Heart right ventricle (tissue), 16 donors: ENCODE measurements at regions not wholly inside any gene's neighbourhood (a gene's known extent, or its start where the extent isn't known, plus 50 kb on each side); places are given as distances from the start of the nearest gene placed in this dataset.

Experiments
- ATAC-seq, 8 donors: fragments of 200-7000 bp; cut with Tn5 transposase; one replicate each; pipeline ENCODE4 v1.9.1; 2020; ENCODE audit warnings: mild to moderate bottlenecking in 8 of 8, moderate library complexity in 8 of 8, moderate number of reproducible peaks in 1 of 8
- DNase-seq, 2 donors: peaks; one replicate each; pipeline ENCODE4 v3.0.0-alpha.2; 2020
- H3K27ac ChIP-seq, 10 donors: fragments of 200-600 bp; sonication (generic) in 2 of 10; one replicate each; pipeline versions ENCODE4 v1.5.0 to v1.8.0; 2020 to 2022; ENCODE audit warnings: mild to moderate bottlenecking in 3 of 10
- H3K27me3 ChIP-seq, 7 donors: fragments of 200-600 bp; one replicate each; pipeline ENCODE4 v1.8.0; 2021 to 2022; ENCODE audit warnings: mild to moderate bottlenecking in 2 of 7
- H3K36me3 ChIP-seq, 9 donors: fragments of 200-600 bp; sonication (generic) in 1 of 9; one replicate each; pipeline versions ENCODE4 v1.5.0 to v1.8.0; 2020 to 2022; ENCODE audit warnings: mild to moderate bottlenecking in 2 of 9
- H3K4me1 ChIP-seq, 9 donors: fragments of 200-600 bp; sonication (generic) in 1 of 9; one replicate each; pipeline versions ENCODE4 v1.5.0 to v1.8.0; 2020 to 2022; ENCODE audit warnings: mild to moderate bottlenecking in 4 of 9
- H3K4me3 ChIP-seq, 10 donors: fragments of 200-600 bp; sonication (generic) in 2 of 10; one replicate each; pipeline versions ENCODE4 v1.5.0 to v1.8.0; 2020 to 2022; ENCODE audit warnings: mild to moderate bottlenecking in 7 of 10, moderate library complexity in 2 of 10
- H3K9me3 ChIP-seq, 11 donors: fragments of 200-600 bp in 10 of 11; sonication (generic) in 2 of 11; one replicate each; pipeline versions ENCODE4 v1.5.0 to v1.8.0; 2013 to 2022; ENCODE audit warnings: mild to moderate bottlenecking in 2 of 11, control low read depth in 1 of 11, moderate library complexity in 1 of 11
- WGBS, 2 donors: extraction: QIAGEN DNeasy Blood & Tissue Kit; methylation state at CpG; one replicate each; pipeline ENCODE4 v1.1.7; 2013; ENCODE audit warnings: inconsistent platforms in 1 of 2; 5-methylcytosine and 5-hydroxymethylcytosine counted together
- intact Hi-C, 10 donors: fragments of 100-400 bp; cut with DNase I; formaldehyde crosslinking; loops; one replicate each; pipeline versions ENCODE4 v1.11.1 to v1.14.2; 2022
- TF ChIP-seq, protein P1 (sequence below), 9 donors: fragments of 200-600 bp; sonication (generic) in 2 of 9; IDR thresholded peaks; one replicate each; pipeline versions ENCODE4 v1.5.0 to v1.8.0; 2021 to 2022; ENCODE audit warnings: antibody characterized with exemption in 9 of 9, mild to moderate bottlenecking in 5 of 9, moderate library complexity in 1 of 9
- donor health status: Arrhythmogenic right ventricular cardiomyopathy.
- donor health status: ischemic (EF 13 %, LVEDD 7.1; RV severe dilation, severe dysfunction).
- donor health status: healthy with polysubstance abuse.
- donor health status: DM: no; HTN: yes; CAD: no.
- donor health status: DM: no; HTN: no; CAD: no.
- donor health status: ischemic (EF 25% LVEDD 6.9; RV normal size, moderate dysfunction).
- donor health status: ischemic (EF 25% LVEDD 5.7; RV mildly dilated, moderate dysfunction).
- donor health status: healthy.
- donor health status: DM: yes; HTN: yes; CAD: no.
- donor health status: Ischemic cardiomyopathy.
- donor health status: ischemic (EF 35%, LVEDD 5.7; RV mildly dilated, moderate dysfunction).
- donor health status: nonischemic (EF 11% LVEDD 7.7; RV severe dilation, severe dysfunction).
- donor health status: DM: yes; HTN: yes; CAD: no.
- donor health status: PGD.
- donor health status: ischemic (EF 29% LVEDD 5.4; RV normal size, mild dysfunction).
- donor health status: nonischemic (EF 23%, LVEDD 6.1; RV moderate dilation, normal function).

DNA sequence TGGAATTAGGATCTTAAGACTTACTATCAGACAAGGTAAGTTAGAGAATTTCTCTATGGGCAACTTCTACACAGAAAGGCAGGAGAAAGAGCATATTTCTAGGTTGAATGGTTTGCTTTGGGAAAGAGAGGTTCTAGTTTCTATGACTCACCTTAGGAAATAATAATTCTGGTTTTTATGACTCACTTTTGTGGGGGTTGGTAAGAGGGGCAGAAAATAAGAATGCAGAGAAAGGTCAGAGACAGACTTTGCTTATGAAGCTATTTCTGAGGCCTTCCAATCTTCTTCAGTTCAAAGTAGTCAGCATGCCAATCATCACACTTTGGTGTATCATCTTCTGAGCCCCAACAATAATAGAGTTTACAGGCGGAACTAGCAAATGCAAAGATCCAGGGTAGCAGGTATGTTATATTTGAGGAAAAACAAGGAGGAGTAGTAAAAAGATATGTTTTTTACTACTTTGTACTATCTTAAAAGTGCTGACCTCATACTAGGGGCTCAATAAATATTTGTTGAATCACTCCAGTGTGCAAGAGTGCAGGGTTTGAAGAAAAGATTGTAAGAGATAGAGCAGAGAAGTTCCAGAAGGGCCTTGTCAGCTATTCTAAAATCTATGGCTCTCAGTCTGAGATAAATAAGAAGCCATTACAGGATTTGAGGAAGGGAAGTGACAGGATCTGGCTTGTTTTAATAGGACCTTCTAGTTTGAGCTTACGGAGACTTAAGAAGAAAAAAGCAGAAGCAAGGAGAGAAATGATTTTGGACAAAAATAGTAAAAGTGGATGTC, 56.7 kb upstream of the LRFN5 start:
- TF ChIP-seq, protein P1, sequence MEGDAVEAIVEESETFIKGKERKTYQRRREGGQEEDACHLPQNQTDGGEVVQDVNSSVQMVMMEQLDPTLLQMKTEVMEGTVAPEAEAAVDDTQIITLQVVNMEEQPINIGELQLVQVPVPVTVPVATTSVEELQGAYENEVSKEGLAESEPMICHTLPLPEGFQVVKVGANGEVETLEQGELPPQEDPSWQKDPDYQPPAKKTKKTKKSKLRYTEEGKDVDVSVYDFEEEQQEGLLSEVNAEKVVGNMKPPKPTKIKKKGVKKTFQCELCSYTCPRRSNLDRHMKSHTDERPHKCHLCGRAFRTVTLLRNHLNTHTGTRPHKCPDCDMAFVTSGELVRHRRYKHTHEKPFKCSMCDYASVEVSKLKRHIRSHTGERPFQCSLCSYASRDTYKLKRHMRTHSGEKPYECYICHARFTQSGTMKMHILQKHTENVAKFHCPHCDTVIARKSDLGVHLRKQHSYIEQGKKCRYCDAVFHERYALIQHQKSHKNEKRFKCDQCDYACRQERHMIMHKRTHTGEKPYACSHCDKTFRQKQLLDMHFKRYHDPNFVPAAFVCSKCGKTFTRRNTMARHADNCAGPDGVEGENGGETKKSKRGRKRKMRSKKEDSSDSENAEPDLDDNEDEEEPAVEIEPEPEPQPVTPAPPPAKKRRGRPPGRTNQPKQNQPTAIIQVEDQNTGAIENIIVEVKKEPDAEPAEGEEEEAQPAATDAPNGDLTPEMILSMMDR (IDR thresholded peaks at IDR 0.05) = no peak
- Histone ChIP-seq H3K9me3 (no peaks in the 10 kb centered on the region), H3K36me3 (no peaks in the 10 kb centered on the region), H3K4me3 (no peak overlapping the region), H3K27ac (no peak overlapping the region), H3K27me3 (no peaks in the 10 kb centered on the region), H3K4me1 (no peaks in the 10 kb centered on the region)
- DNase-seq (no peak), ATAC-seq (no peak)
- WGBS, 2 donors = 51 to 61% methylated on average over 2 of the region's 2 CpGs
- intact Hi-C loops = no loop called here

DNA sequence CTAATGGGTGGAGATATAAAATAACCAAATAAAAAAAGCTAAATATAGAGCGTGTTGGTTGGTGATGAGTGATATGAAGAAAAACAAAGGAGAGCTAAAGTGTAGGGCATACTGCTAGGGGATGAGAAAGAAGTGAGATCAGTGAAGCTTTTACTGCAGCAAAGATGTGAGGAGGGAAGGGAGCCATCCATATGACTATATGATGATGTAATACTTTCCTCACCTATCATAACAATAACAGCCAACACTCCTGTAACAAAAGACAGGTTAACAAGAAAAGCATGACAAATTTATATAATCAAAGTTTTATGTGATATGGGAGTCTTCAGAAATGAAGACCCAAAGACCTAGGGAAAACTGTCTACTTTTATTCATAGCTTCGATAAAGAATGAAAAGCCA, 57.4 kb upstream of the LRFN5 start:
- TF ChIP-seq, protein P1 (IDR thresholded peaks at IDR 0.05) = no peak
- H3K4me1 ChIP-seq = no peaks in the 10 kb centered on the region
- no peaks in the 10 kb centered on the region for H3K27me3 ChIP-seq
- no peak overlapping the region for H3K4me3 ChIP-seq
- WGBS, 2 donors = 85% methylated on average over 2 of the region's 2 CpGs
- ATAC-seq (no peak), DNase-seq (no peak)
- intact Hi-C loops = no loop called here
- no peaks in the 10 kb centered on the region for H3K36me3 ChIP-seq
- H3K27ac ChIP-seq = no peak overlapping the region
- H3K9me3 ChIP-seq = no peaks in the 10 kb centered on the region

DNA sequence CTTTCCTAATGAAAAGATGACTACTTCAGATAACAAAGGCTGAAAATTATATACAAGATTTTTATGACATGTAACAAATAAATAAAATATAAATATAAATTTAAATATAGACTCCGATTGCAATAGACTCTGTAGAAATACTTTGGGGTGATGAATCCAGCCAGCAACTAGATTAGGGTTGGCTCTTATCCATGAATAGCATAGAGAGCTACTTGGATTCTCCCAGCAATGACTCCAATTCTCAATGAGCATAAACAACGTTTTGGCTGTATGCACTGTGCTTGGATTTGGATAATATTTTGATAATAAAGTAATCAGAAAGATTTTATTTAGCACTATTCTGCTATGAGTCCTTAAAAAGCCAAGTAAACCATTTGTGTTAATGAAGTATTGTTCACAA, 58.0 kb upstream of the LRFN5 start:
- TF ChIP-seq, protein P1 (IDR thresholded peaks at IDR 0.05) = no peak
- 52 to 53% methylated on average over 2 of the region's 2 CpGs for WGBS, 2 donors
- Histone ChIP-seq H3K27ac (no peak overlapping the region), H3K36me3 (no peaks in the 10 kb centered on the region), H3K4me3 (no peak overlapping the region), H3K4me1 (no peaks in the 10 kb centered on the region), H3K27me3 (no peaks in the 10 kb centered on the region), H3K9me3 (no peaks in the 10 kb centered on the region)
- ATAC-seq (no peak), DNase-seq (no peak)
- intact Hi-C loops = no loop called here

DNA sequence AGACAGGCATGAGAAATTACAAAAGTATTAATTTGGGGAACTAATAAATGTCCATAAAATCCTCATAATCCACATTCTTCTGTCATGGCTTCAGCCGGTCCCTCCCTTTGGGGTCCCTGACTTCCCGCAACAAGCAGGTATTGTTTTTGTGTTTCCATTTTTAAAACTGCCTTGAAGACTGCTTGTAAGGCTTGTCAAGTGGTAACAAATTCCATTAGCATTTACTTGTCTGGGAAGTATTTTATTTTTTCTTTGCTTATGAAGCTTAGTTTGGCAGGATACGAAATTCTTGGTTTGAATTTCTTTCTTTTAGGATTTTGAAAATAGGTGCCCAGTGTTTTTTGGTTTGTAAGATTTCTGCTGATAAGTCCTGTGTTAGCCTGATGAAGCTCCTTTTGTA, 65.3 kb upstream of the LRFN5 start:
- peaks cover 0 to 34% (median 8%) of the 10 kb centered on the region in 11 donors for H3K9me3 ChIP-seq
- H3K4me1 ChIP-seq = no peaks in the 10 kb centered on the region
- H3K27me3 ChIP-seq = no peaks in the 10 kb centered on the region
- DNase-seq (no peak), ATAC-seq (no peak)
- intact Hi-C loops = no loop called here
- no peak overlapping the region for H3K4me3 ChIP-seq
- TF ChIP-seq, protein P1 (IDR thresholded peaks at IDR 0.05) = no peak
- no peaks in the 10 kb centered on the region for H3K36me3 ChIP-seq
- WGBS, 2 donors = 89% methylated on average over 3 of the region's 3 CpGs
- H3K27ac ChIP-seq = no peak overlapping the region
